ENCODE measurements at regions not wholly inside any gene's neighbourhood (a gene's known extent, or its start where the extent isn't known, plus 50 kb on each side); places are given as distances from the start of the nearest gene placed in this dataset.

DNA sequence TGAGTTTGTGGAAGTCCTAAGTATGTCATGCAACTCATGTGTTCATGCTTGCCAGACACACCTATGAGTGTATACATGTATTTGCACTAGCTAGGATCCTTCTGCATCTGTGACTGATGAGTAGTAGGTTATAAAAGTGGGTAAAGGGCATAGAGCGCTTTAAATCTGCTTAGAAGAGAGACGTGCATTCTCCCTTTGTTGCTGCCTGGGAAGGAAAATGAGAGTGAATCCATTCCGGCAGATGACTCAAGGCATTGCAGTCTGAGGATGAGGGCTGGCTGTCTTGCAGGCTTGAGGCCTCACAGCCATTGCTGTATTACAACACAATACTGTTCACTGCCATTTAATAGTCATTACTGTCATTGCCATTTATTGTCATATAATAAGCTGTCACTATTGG, 120.8 kb upstream of the UMPS start:
- Histone ChIP-seq H3K27ac (ENCODE audit: low read depth, low read length) (no peak overlapping the region), H3K36me3 (ENCODE audit: insufficient read depth, low read length) (no peaks in the 10 kb centered on the region), H3K4me1 (ENCODE audit: insufficient read depth, low read length) (no peaks in the 10 kb centered on the region), H3K9ac (ENCODE audit: low read length) (no peak overlapping the region), H3K4me3 (ENCODE audit: low read depth in 1 of 2, low read length in 2 of 2) (no peak overlapping the region), H3K9me3 (ENCODE audit: low read length) (no peaks in the 10 kb centered on the region), H3K27me3 (ENCODE audit: control insufficient read depth in 1 of 2, insufficient read depth in 2 of 2, low read length in 2 of 2) (no peaks in the 10 kb centered on the region)

DNA sequence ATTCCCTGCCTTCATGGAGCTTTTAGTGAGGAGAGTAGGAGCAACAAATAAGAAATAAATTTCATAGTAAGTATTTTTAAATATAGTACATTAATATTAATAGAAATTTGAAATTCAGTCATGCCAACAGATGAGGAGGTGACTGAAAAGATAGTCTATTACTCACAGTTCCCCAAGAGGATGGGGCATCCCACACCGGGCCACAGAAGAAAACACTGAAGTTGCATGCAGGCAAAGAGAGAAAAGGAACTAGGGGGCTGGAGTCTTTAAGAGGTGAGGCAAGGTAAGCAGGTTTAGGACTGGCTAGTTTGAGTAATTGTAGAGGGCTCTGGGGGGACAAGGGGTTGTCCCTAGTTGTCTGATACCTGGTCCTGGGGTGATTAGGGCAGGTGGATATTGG, 120.1 kb upstream of the UMPS start:
- Histone ChIP-seq H3K27me3 (ENCODE audit: control insufficient read depth in 1 of 2, insufficient read depth in 2 of 2, low read length in 2 of 2) (no peaks in the 10 kb centered on the region), H3K9ac (ENCODE audit: low read length) (no peak overlapping the region), H3K27ac (ENCODE audit: low read depth, low read length) (no peak overlapping the region), H3K36me3 (ENCODE audit: insufficient read depth, low read length) (no peaks in the 10 kb centered on the region), H3K4me1 (ENCODE audit: insufficient read depth, low read length) (no peaks in the 10 kb centered on the region), H3K4me3 (ENCODE audit: low read depth in 1 of 2, low read length in 2 of 2) (no peak overlapping the region), H3K9me3 (ENCODE audit: low read length) (no peaks in the 10 kb centered on the region)

- Histone ChIP-seq H3K4me3 (ENCODE audit: low read depth in 1 of 2, low read length in 2 of 2) (no peak overlapping the region), H3K9me3 (ENCODE audit: low read length) (no peaks in the 10 kb centered on the region), H3K9ac (ENCODE audit: low read length) (no peak overlapping the region), H3K36me3 (ENCODE audit: insufficient read depth, low read length) (no peaks in the 10 kb centered on the region), H3K27me3 (ENCODE audit: control insufficient read depth in 1 of 2, insufficient read depth in 2 of 2, low read length in 2 of 2) (no peaks in the 10 kb centered on the region), H3K4me1 (ENCODE audit: insufficient read depth, low read length) (no peaks in the 10 kb centered on the region), H3K27ac (ENCODE audit: low read depth, low read length) (no peak overlapping the region)
Observed at GRCh38 chr3:124611520-124611919, 118.7 kb upstream of the UMPS start.

- H3K36me3 ChIP-seq (ENCODE audit: insufficient read depth, low read length): no peaks in the 10 kb centered on the region
- H3K27ac ChIP-seq (ENCODE audit: low read depth, low read length): no peak overlapping the region
- H3K4me3 ChIP-seq (ENCODE audit: low read depth in 1 of 2, low read length in 2 of 2): no peak overlapping the region
- H3K4me1 ChIP-seq (ENCODE audit: insufficient read depth, low read length): no peaks in the 10 kb centered on the region
- no peaks in the 10 kb centered on the region for H3K27me3 ChIP-seq (ENCODE audit: control insufficient read depth in 1 of 2, insufficient read depth in 2 of 2, low read length in 2 of 2)
- H3K9me3 ChIP-seq (ENCODE audit: low read length): no peaks in the 10 kb centered on the region
- H3K9ac ChIP-seq (ENCODE audit: low read length): no peak overlapping the region
Observed at GRCh38 chr3:124615896-124616543, 114.2 kb upstream of the UMPS start.

- Histone ChIP-seq H3K27ac (ENCODE audit: low read depth, low read length) (no peak overlapping the region), H3K9ac (ENCODE audit: low read length) (no peak overlapping the region), H3K4me1 (ENCODE audit: insufficient read depth, low read length) (no peaks in the 10 kb centered on the region)
Observed at GRCh38 chr3:124617177-124617576, 113.1 kb upstream of the UMPS start.

DNA sequence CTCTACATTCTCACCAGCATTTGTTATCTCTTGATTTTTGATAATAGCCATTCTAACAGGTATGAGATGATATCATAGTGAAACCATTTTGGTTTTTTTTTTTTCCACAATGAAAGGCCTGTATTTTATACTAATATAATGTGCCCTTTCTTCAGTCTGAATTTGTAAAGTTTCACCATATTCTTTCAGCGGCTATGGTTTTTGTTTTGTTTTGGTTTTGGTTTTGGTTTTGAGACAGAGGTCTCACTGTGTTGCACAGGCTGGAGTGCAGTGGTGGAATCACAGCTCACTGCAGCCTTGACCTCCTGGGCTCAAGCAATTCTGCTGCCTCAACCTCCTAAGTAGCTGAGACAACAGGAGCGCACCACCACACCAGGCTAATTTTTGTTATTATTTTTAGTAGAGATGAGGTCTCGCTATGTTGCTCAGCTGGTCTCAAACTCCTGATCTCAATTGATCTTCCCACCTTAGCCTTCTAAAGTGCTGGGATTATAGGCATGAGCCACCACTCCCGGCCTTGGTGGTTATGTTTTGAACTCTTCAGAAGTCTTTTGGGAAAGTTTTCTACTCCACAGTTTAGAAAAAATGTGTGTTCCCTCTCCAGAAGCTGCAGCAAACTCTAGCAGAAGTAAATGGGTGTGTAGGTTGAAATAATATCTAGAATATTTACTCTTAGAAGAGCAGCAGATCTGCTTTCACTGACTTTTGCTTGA, 110.2 kb upstream of the UMPS start:
- Histone ChIP-seq H3K9ac (ENCODE audit: low read length) (no peak overlapping the region), H3K4me1 (ENCODE audit: insufficient read depth, low read length) (no peaks in the 10 kb centered on the region), H3K27me3 (ENCODE audit: control insufficient read depth in 1 of 2, insufficient read depth in 2 of 2, low read length in 2 of 2) (no peaks in the 10 kb centered on the region), H3K4me3 (ENCODE audit: low read depth in 1 of 2, low read length in 2 of 2) (no peak overlapping the region), H3K27ac (ENCODE audit: low read depth, low read length) (no peak overlapping the region), H3K9me3 (ENCODE audit: low read length) (no peaks in the 10 kb centered on the region), H3K36me3 (ENCODE audit: insufficient read depth, low read length) (no peaks in the 10 kb centered on the region)

More at GRCh38 chr3:124617177-124617576, 113.1 kb upstream of the UMPS start:
- Histone ChIP-seq H3K27me3 (ENCODE audit: control insufficient read depth in 1 of 2, insufficient read depth in 2 of 2, low read length in 2 of 2) (no peaks in the 10 kb centered on the region), H3K4me3 (ENCODE audit: low read depth in 1 of 2, low read length in 2 of 2) (no peak overlapping the region), H3K9me3 (ENCODE audit: low read length) (no peaks in the 10 kb centered on the region), H3K36me3 (ENCODE audit: insufficient read depth, low read length) (no peaks in the 10 kb centered on the region)

DNA sequence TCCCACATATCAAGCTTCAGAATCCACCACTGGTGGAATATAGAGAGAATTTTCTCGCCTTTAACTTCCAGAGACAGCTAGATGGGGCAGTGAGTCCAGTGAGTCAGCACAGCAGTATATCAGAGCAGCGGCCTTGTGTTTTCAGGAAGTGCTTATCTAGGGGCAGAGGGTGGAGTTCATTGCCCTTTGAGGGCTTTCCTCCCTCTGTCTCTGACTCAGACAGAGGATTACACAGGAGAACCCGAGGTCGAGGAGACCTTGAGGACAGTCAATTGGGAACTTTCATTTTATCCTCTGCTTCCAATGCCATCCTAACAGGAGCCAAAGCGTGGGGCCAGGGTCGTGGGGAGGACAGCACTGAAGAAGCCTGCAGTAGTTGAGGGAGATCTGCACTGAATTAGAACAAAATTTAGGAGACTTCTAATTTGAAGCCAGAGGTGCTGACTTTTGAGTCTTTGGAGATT, 109.6 kb upstream of the UMPS start:
- Histone ChIP-seq H3K4me3 (ENCODE audit: low read depth in 1 of 2, low read length in 2 of 2) (no peak overlapping the region), H3K27ac (ENCODE audit: low read depth, low read length) (no peak overlapping the region), H3K27me3 (ENCODE audit: control insufficient read depth in 1 of 2, insufficient read depth in 2 of 2, low read length in 2 of 2) (no peaks in the 10 kb centered on the region), H3K36me3 (ENCODE audit: insufficient read depth, low read length) (no peaks in the 10 kb centered on the region), H3K4me1 (ENCODE audit: insufficient read depth, low read length) (no peaks in the 10 kb centered on the region), H3K9ac (ENCODE audit: low read length) (no peak overlapping the region), H3K9me3 (ENCODE audit: low read length) (no peaks in the 10 kb centered on the region)

GRCh38 chr3:124621498-124621897, 108.8 kb upstream of the UMPS start:
- Histone ChIP-seq H3K36me3 (ENCODE audit: insufficient read depth, low read length) (no peaks in the 10 kb centered on the region), H3K27me3 (ENCODE audit: control insufficient read depth in 1 of 2, insufficient read depth in 2 of 2, low read length in 2 of 2) (no peaks in the 10 kb centered on the region), H3K9me3 (ENCODE audit: low read length) (no peaks in the 10 kb centered on the region), H3K9ac (ENCODE audit: low read length) (no peak overlapping the region), H3K4me1 (ENCODE audit: insufficient read depth, low read length) (no peaks in the 10 kb centered on the region), H3K27ac (ENCODE audit: low read depth, low read length) (no peak overlapping the region), H3K4me3 (ENCODE audit: low read depth in 1 of 2, low read length in 2 of 2) (no peak overlapping the region)

GRCh38 chr3:124625074-124625473, 105.2 kb upstream of the UMPS start:
- Histone ChIP-seq H3K9me3 (ENCODE audit: low read length) (no peaks in the 10 kb centered on the region), H3K4me3 (ENCODE audit: low read depth in 1 of 2, low read length in 2 of 2) (no peak overlapping the region), H3K9ac (ENCODE audit: low read length) (no peak overlapping the region), H3K27ac (ENCODE audit: low read depth, low read length) (no peak overlapping the region), H3K36me3 (ENCODE audit: insufficient read depth, low read length) (no peaks in the 10 kb centered on the region), H3K4me1 (ENCODE audit: insufficient read depth, low read length) (no peaks in the 10 kb centered on the region), H3K27me3 (ENCODE audit: control insufficient read depth in 1 of 2, insufficient read depth in 2 of 2, low read length in 2 of 2) (no peaks in the 10 kb centered on the region)

GRCh38 chr3:124627501-124627908, 102.7 kb upstream of the UMPS start:
- Histone ChIP-seq H3K27ac (ENCODE audit: low read depth, low read length) (no peak overlapping the region), H3K27me3 (ENCODE audit: control insufficient read depth in 1 of 2, insufficient read depth in 2 of 2, low read length in 2 of 2) (no peaks in the 10 kb centered on the region), H3K9ac (ENCODE audit: low read length) (no peak overlapping the region), H3K36me3 (ENCODE audit: insufficient read depth, low read length) (no peaks in the 10 kb centered on the region), H3K9me3 (ENCODE audit: low read length) (no peaks in the 10 kb centered on the region), H3K4me3 (ENCODE audit: low read depth in 1 of 2, low read length in 2 of 2) (no peak overlapping the region), H3K4me1 (ENCODE audit: insufficient read depth, low read length) (no peaks in the 10 kb centered on the region)

DNA sequence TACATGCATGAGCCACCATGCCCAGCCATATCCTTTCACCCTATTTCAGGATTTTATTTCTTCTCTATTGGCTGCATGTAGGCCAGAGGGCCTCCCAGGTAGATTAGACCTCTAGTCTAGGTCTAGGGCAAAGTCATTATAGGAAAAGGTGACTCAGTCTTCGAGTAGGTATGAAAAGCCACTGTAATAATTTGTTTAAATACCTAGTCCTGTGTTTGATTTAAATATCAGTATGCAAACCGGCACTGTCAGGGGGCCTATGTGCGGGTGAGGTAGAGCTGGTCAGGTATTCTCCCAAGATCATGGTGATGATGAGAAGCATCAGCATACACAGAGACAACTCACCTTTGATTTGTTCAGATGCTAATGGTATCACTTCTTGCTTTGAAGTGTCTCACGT, 101.4 kb upstream of the UMPS start:
- Histone ChIP-seq H3K9me3 (ENCODE audit: low read length) (no peaks in the 10 kb centered on the region), H3K4me1 (ENCODE audit: insufficient read depth, low read length) (no peaks in the 10 kb centered on the region), H3K27ac (ENCODE audit: low read depth, low read length) (no peak overlapping the region), H3K36me3 (ENCODE audit: insufficient read depth, low read length) (no peaks in the 10 kb centered on the region), H3K9ac (ENCODE audit: low read length) (no peak overlapping the region), H3K4me3 (ENCODE audit: low read depth in 1 of 2, low read length in 2 of 2) (no peak overlapping the region), H3K27me3 (ENCODE audit: control insufficient read depth in 1 of 2, insufficient read depth in 2 of 2, low read length in 2 of 2) (no peaks in the 10 kb centered on the region)

DNA sequence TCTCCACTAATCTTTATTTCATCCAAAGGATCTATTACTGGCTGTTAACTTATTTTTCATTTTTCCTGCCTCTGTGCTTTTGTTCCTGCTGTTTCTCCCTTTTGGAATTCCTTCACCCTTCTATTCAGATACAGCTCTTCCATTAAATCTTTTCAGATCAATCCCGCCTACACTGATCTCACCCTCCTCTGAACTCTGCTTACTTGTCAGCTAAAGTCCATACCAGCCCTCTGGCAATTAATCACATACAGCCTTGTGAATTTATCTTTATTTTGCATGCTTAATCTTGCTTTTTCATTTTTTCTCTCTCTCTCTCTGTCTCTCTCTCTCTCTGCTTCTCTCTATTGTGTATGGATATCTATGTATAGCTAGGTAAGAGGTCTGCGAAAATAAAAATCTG, 100.8 kb upstream of the UMPS start:
- H3K9ac ChIP-seq (ENCODE audit: low read length): no peak overlapping the region
- H3K9me3 ChIP-seq (ENCODE audit: low read length): no peaks in the 10 kb centered on the region
- H3K27me3 ChIP-seq (ENCODE audit: control insufficient read depth in 1 of 2, insufficient read depth in 2 of 2, low read length in 2 of 2): no peaks in the 10 kb centered on the region
- H3K27ac ChIP-seq (ENCODE audit: low read depth, low read length): no peak overlapping the region
- H3K36me3 ChIP-seq (ENCODE audit: insufficient read depth, low read length): no peaks in the 10 kb centered on the region
- H3K4me1 ChIP-seq (ENCODE audit: insufficient read depth, low read length): no peaks in the 10 kb centered on the region
- H3K4me3 ChIP-seq (ENCODE audit: low read depth in 1 of 2, low read length in 2 of 2): no peak overlapping the region

Measured in muscle layer of colon (tissue), 2 donors.